GM12878 (cell line): ENCODE measurements at regions not wholly inside any gene's neighbourhood (a gene's known extent, or its start where the extent isn't known, plus 50 kb on each side); places are given as distances from the start of the nearest gene placed in this dataset.

Experiments used
- ATAC-seq: fragments of 200-7000 bp; cut with Tn5 transposase; 3 replicates; pipeline ENCODE4 v1.9.1; 2020; ENCODE audit warnings: mild to moderate bottlenecking, moderate library complexity
- BruUV-seq: library from RNA; stranded (reverse); fragments of 400-500 nt; replicated peaks from 2 replicates; lab custom pipeline; 2021; lab: Mats Ljungman, UMichigan
- CTCF ChIA-PET: fragments of 300-600 bp; sonication (Branson Sonifier 250); formaldehyde crosslinking; extraction: SDS; loops from one replicate; lab custom pipeline; 2021; ENCODE audit warnings: inconsistent platforms; lab: Yijun Ruan, JAX
- POLR2A ChIA-PET: fragments of 350-600 bp; formaldehyde crosslinking; extraction: SDS; loops from one replicate; lab custom pipeline; 2021; ENCODE audit warnings: inconsistent platforms; lab: Charles Lee
- RAD21 ChIA-PET: fragments of 300-600 bp; sonication (Branson Sonifier 250); formaldehyde crosslinking; loops from one replicate; lab custom pipeline; 2023; ENCODE audit warnings: antibody characterized with exemption; ENCODE audit not compliant: unreplicated experiment; lab: Charles Lee
- SMC1A ChIA-PET: fragments of 300-600 bp; sonication (Branson Sonifier 250); formaldehyde crosslinking; loops from one replicate; lab custom pipeline; 2023; ENCODE audit not compliant: unreplicated experiment, uncharacterized antibody; lab: Charles Lee
- DNase-seq: peaks from one replicate; pipeline ENCODE4 v3.0.0-alpha.2; 2011; ENCODE audit warnings: low read depth, low spot score
- FAIRE-seq: peaks from 3 replicates; lab custom pipeline; 2011; peaks lifted over from hg19 to GRCh38; lab: Jason Lieb, UNC
- H2AFZ ChIP-seq: 2 replicates; pipeline ENCODE4 v1.6.0; 2011; ENCODE audit warnings: low read depth, low read length, control low read depth; ENCODE audit not compliant: control insufficient read depth
- H3K27ac ChIP-seq: 2 replicates; pipeline ENCODE4 v1.5.1; 2011; ENCODE audit warnings: control low read depth; ENCODE audit not compliant: control insufficient read depth, insufficient read depth
- H3K27me3 ChIP-seq, 2 experiments: replicated peaks in 1 of 2; 2 replicates each; pipeline versions ENCODE4 v1.6.0 to v1.6.1; 2011; ENCODE audit warnings: low read length in 1 of 2; ENCODE audit not compliant: control insufficient read depth in 2 of 2, insufficient read depth in 2 of 2
- H3K36me3 ChIP-seq, 2 experiments: 2 replicates each; pipeline ENCODE4 v1.5.1; 2011; ENCODE audit warnings: low read length in 1 of 2; ENCODE audit not compliant: control insufficient read depth in 2 of 2, insufficient read depth in 2 of 2
- H3K4me1 ChIP-seq: 2 replicates; pipeline ENCODE4 v1.6.1; 2011; ENCODE audit warnings: mild to moderate bottlenecking, low read length, moderate library complexity, mixed read lengths; ENCODE audit not compliant: control insufficient read depth, insufficient read depth
- H3K4me2 ChIP-seq: 2 replicates; pipeline ENCODE4 v1.6.0; 2011; ENCODE audit warnings: control low read depth; ENCODE audit not compliant: control insufficient read depth, insufficient read depth
- H3K4me3 ChIP-seq: fragments of 200-600 bp; sonication (generic); 2 replicates; pipeline ENCODE4 v1.5.1; 2016
- H3K79me2 ChIP-seq: 2 replicates; pipeline ENCODE4 v1.6.0; 2011; ENCODE audit warnings: low read length; ENCODE audit not compliant: control insufficient read depth, insufficient read depth
- H3K9ac ChIP-seq: 2 replicates; pipeline ENCODE4 v1.8.0; 2011; ENCODE audit warnings: low read length, control low read depth, mixed read lengths; ENCODE audit not compliant: control insufficient read depth, insufficient read depth
- H3K9me3 ChIP-seq: replicated peaks from 3 replicates; pipeline ENCODE4 v1.5.1; 2011; ENCODE audit warnings: mild to moderate bottlenecking, low read length; ENCODE audit not compliant: control insufficient read depth, insufficient read depth
- H4K20me1 ChIP-seq: 2 replicates; pipeline ENCODE4 v1.6.0; 2011; ENCODE audit not compliant: control insufficient read depth, insufficient read depth
- BMI1 ChIP-seq: fragments of 450-650 bp; IDR thresholded peaks from 2 replicates; pipeline ENCODE4 v1.6.1; 2016; ENCODE audit warnings: mild to moderate bottlenecking, moderate library complexity, borderline replicate concordance
- CEBPB ChIP-seq, 2 experiments: fragments of 150-350 bp in 1 of 2; IDR thresholded peaks; 2 replicates each; pipeline ENCODE4 v1.6.1; 2012 to 2014; ENCODE audit warnings: low read depth in 2 of 2, low read length in 2 of 2, borderline replicate concordance in 1 of 2, inconsistent platforms in 1 of 2
- CHD4 ChIP-seq: fragments of 200-600 bp; sonication (generic); IDR thresholded peaks from 2 replicates; pipeline ENCODE4 v1.6.1; 2016; ENCODE audit warnings: mild to moderate bottlenecking
- IRF3 ChIP-seq: fragments of 450-650 bp; IDR thresholded peaks from 2 replicates; pipeline ENCODE4 v1.6.1; 2014; ENCODE audit warnings: mild to moderate bottlenecking
- MAX ChIP-seq: IDR thresholded peaks from 2 replicates; pipeline ENCODE4 v1.6.1; 2012; ENCODE audit warnings: low read depth, low read length, improper control_type of control experiment
- NBN ChIP-seq: fragments of 450-650 bp; IDR thresholded peaks from 2 replicates; pipeline ENCODE4 v1.6.1; 2016
- NFYB ChIP-seq: IDR thresholded peaks from 2 replicates; pipeline ENCODE4 v1.6.1; 2011; ENCODE audit warnings: low read depth, mild to moderate bottlenecking, low read length, improper control_type of control experiment, moderate library complexity; ENCODE audit not compliant: insufficient read depth
- ZNF207 ChIP-seq: fragments of 450-650 bp; IDR thresholded peaks from 2 replicates; pipeline ENCODE4 v1.6.1; 2014; ENCODE audit warnings: antibody characterized with exemption, mild to moderate bottlenecking, borderline replicate concordance
- ZSCAN29 ChIP-seq: fragments of 450-650 bp; IDR thresholded peaks from 2 replicates; pipeline ENCODE4 v1.6.1; 2017; ENCODE audit warnings: mild to moderate bottlenecking, moderate library complexity
- WGBS: methylation state at CpG from one replicate; pipeline ENCODE4 v1.1.6; 2016; ENCODE audit warnings: low lambda C conversion rate; ENCODE audit not compliant: insufficient replicate concordance, insufficient coverage; ENCODE audit errors: missing lambda C conversion rate; 5-methylcytosine and 5-hydroxymethylcytosine counted together
- in situ Hi-C: fragments of 300-500 bp; cut with MboI; formaldehyde crosslinking; loops from 9 replicates; pipeline ENCODE4 v1.14.3; 2018; ENCODE audit warnings: mixed read lengths
- intact Hi-C: fragments of 100-400 bp; cut with micrococcal nuclease; formaldehyde crosslinking; loops from one replicate; pipeline ENCODE4 v1.14.2; 2022; ENCODE audit not compliant: unreplicated experiment

- no TSS peak for BruUV-seq
- no peak overlapping the region for H3K9ac ChIP-seq
- WGBS = 22% methylated on average over 7 of the region's 7 CpGs
- no peak for ATAC-seq
- H3K9me3 ChIP-seq = no peaks in the 10 kb centered on the region
- ChIA-PET CTCF (no interaction called here), SMC1A (no interaction called here), POLR2A (no interaction called here), RAD21 (no interaction called here)
- H2AFZ ChIP-seq = no peak overlapping the region
- H3K4me1 ChIP-seq = no peaks in the 10 kb centered on the region
- in situ Hi-C loops = loop anchor here (10.0 kb wide), 1 partner anchor 123 kb away; no protein-coding TSS in a partner anchor
- intact Hi-C loops = no loop called here
- H3K79me2 ChIP-seq = no peaks in the 10 kb centered on the region
- no peak for FAIRE-seq
- no peaks in the 10 kb centered on the region for H4K20me1 ChIP-seq
- no peaks in the 10 kb centered on the region for H3K27me3 ChIP-seq
- H3K27ac ChIP-seq = no peak overlapping the region
- DNase-seq = no peak
- H3K36me3 ChIP-seq = no peaks in the 10 kb centered on the region
- no peak for TF ChIP-seq CEBPB (IDR thresholded peaks at IDR 0.05; ENCODE audit: borderline replicate concordance in 1 of 2, low read depth in 2 of 2, low read length in 2 of 2)
- no peak for TF ChIP-seq BMI1
- no peak for TF ChIP-seq ZNF207
- TF ChIP-seq MAX = no peak
- no peak for TF ChIP-seq NFYB
- no peak for TF ChIP-seq ZSCAN29
- TF ChIP-seq NBN = no peak
- no peak for TF ChIP-seq IRF3
- TF ChIP-seq CHD4 = no peak
- H3K4me2 ChIP-seq = no peak overlapping the region
- H3K4me3 ChIP-seq = no peak overlapping the region
These were observed 97.3 kb downstream of the UGT2B28 start for GRCh38 chr4:69377562-69377961.
